GM18951 (cell line): ENCODE measurements at regions not wholly inside any gene's neighbourhood (a gene's known extent, or its start where the extent isn't known, plus 50 kb on each side); places are given as distances from the start of the nearest gene placed in this dataset.
"Not testable (repeated sequence)": the region's sequence is repeated elsewhere in the genome, so short reads cannot be mapped to it uniquely, and the experiment has no call there.

Source experiments
- POLR2A ChIP-seq: IDR thresholded peaks from 4 replicates; pipeline ENCODE4 v1.6.1; 2011; ENCODE audit warnings: mild to moderate bottlenecking; ENCODE audit not compliant: insufficient read length, insufficient read depth; ENCODE audit errors: extremely low read depth
- in situ Hi-C: fragments of 300-500 bp; cut with MboI; formaldehyde crosslinking; loops from one replicate; pipeline ENCODE4 v1.12.0; 2022; ENCODE audit warnings: low sequenced_read_pairs, mixed read lengths, inconsistent platforms; ENCODE audit not compliant: unreplicated experiment

- TF ChIP-seq POLR2A = no peak
- in situ Hi-C loops = no loop called here
These were observed 1256.2 kb downstream of the CNTNAP5 start for GRCh38 chr2:125281242-125281641.

GRCh38 chr2:125296742-125297141 lies 1271.7 kb downstream of the CNTNAP5 start:
- in situ Hi-C loops = no loop called here
- no peak for TF ChIP-seq POLR2A

- in situ Hi-C loops = no loop called here
- TF ChIP-seq POLR2A = no peak
These were observed 1285.7 kb downstream of the CNTNAP5 start for GRCh38 chr2:125310657-125311364.

GRCh38 chr2:125312342-125312741 lies 1287.3 kb downstream of the CNTNAP5 start:
- in situ Hi-C loops = no loop called here
- no peak for TF ChIP-seq POLR2A

GRCh38 chr2:125313806-125314205 lies 1288.7 kb downstream of the CNTNAP5 start:
- TF ChIP-seq POLR2A = no peak

GRCh38 chr2:125318740-125319139 lies 1293.7 kb downstream of the CNTNAP5 start:
- no peak for TF ChIP-seq POLR2A
- in situ Hi-C loops = no loop called here

More at GRCh38 chr2:125313806-125314205, 1288.7 kb downstream of the CNTNAP5 start:
- in situ Hi-C loops = no loop called here

GRCh38 chr2:125324273-125324672 lies 1299.2 kb downstream of the CNTNAP5 start:
- in situ Hi-C loops = no loop called here
- no peak for TF ChIP-seq POLR2A

GRCh38 chr2:125330133-125330532 lies 1305.0 kb downstream of the CNTNAP5 start:
- TF ChIP-seq POLR2A = no peak
- in situ Hi-C loops = no loop called here

- in situ Hi-C loops = no loop called here
These were observed 1314.6 kb upstream of the GYPC start for GRCh38 chr2:125341353-125341752.

GRCh38 chr2:125353542-125353941 lies 1302.4 kb upstream of the GYPC start:
- in situ Hi-C loops = not testable (repeated sequence)

More at GRCh38 chr2:125341353-125341752, 1314.6 kb upstream of the GYPC start:
- no peak for TF ChIP-seq POLR2A

GRCh38 chr2:125364192-125364983 lies 1291.6 kb upstream of the GYPC start:
- in situ Hi-C loops = no loop called here
- no peak for TF ChIP-seq POLR2A

- no peak for TF ChIP-seq POLR2A
- in situ Hi-C loops = no loop called here
These were observed 1291.0 kb upstream of the GYPC start for GRCh38 chr2:125364984-125365265.

GRCh38 chr2:125371867-125372266 lies 1284.1 kb upstream of the GYPC start:
- TF ChIP-seq POLR2A = no peak
- in situ Hi-C loops = no loop called here

GRCh38 chr2:125373293-125373692 lies 1282.7 kb upstream of the GYPC start:
- in situ Hi-C loops = no loop called here
- TF ChIP-seq POLR2A = no peak
